BJ (cell line): ENCODE measurements at regions not wholly inside any gene's neighbourhood (a gene's known extent, or its start where the extent isn't known, plus 50 kb on each side); places are given as distances from the start of the nearest gene placed in this dataset.

ENCODE experiments used
- CTCF ChIA-PET: fragments of 350-600 bp; formaldehyde crosslinking; extraction: SDS; loops from one replicate; lab custom pipeline; 2021; ENCODE audit warnings: antibody characterized with exemption, inconsistent platforms; lab: Yijun Ruan, JAX
- POLR2A ChIA-PET: fragments of 300-600 bp; sonication (Branson Sonifier 250); formaldehyde crosslinking; extraction: SDS; loops from one replicate; lab custom pipeline; 2021; ENCODE audit warnings: antibody characterized with exemption; lab: Charles Lee
- DNase-seq: peaks from one replicate; pipeline ENCODE4 v3.0.0-alpha.2; 2011; ENCODE audit warnings: low read depth
- H3K27me3 ChIP-seq: 2 replicates; pipeline ENCODE4 v1.6.0; 2011; ENCODE audit warnings: low read length; ENCODE audit not compliant: control insufficient read depth, insufficient read depth
- H3K36me3 ChIP-seq: 2 replicates; pipeline ENCODE4 v1.5.1; 2011; ENCODE audit warnings: low read length; ENCODE audit not compliant: control insufficient read depth, insufficient read depth
- H3K4me3 ChIP-seq: 2 replicates; pipeline ENCODE4 v1.5.1; 2011; ENCODE audit warnings: low read depth, mild to moderate bottlenecking, control low read depth, low read length
- CTCF ChIP-seq: IDR thresholded peaks from 2 replicates; pipeline ENCODE4 v1.5.1; 2011; ENCODE audit warnings: low read depth, mild to moderate bottlenecking, control low read depth, inconsistent platforms, low read length, moderate library complexity; ENCODE audit not compliant: insufficient read depth

- TF ChIP-seq CTCF = no peak
- H3K36me3 ChIP-seq = no peaks in the 10 kb centered on the region
- DNase-seq = no peak
- H3K4me3 ChIP-seq = no peak overlapping the region
- no peaks in the 10 kb centered on the region for H3K27me3 ChIP-seq
- CTCF ChIA-PET = no interaction called here
- POLR2A ChIA-PET = no interaction called here
These were observed 319.4 kb upstream of the POU1F1 start for GRCh38 chr3:87595798-87596197.

- no peak for TF ChIP-seq CTCF
- no peak for DNase-seq
- no peak overlapping the region for H3K4me3 ChIP-seq
- CTCF ChIA-PET = interaction anchor here (0.6 kb wide), 1 partner anchor 933 kb away, joined by 5 read pairs; no protein-coding TSS in a partner anchor
- H3K36me3 ChIP-seq = no peaks in the 10 kb centered on the region
- POLR2A ChIA-PET = no interaction called here
- no peaks in the 10 kb centered on the region for H3K27me3 ChIP-seq
These were observed 304.9 kb upstream of the POU1F1 start for GRCh38 chr3:87581240-87581639.

- ChIA-PET CTCF (no interaction called here), POLR2A (no interaction called here)
- TF ChIP-seq CTCF = no peak
- H3K36me3 ChIP-seq = no peaks in the 10 kb centered on the region
- no peak for DNase-seq
- H3K27me3 ChIP-seq = no peaks in the 10 kb centered on the region
- no peak overlapping the region for H3K4me3 ChIP-seq
These were observed 300.4 kb upstream of the POU1F1 start for GRCh38 chr3:87576752-87577151.

- DNase-seq = no peak
- no peak for TF ChIP-seq CTCF
- ChIA-PET POLR2A (no interaction called here), CTCF (no interaction called here)
- no peaks in the 10 kb centered on the region for H3K36me3 ChIP-seq
- no peak overlapping the region for H3K4me3 ChIP-seq
- H3K27me3 ChIP-seq = no peaks in the 10 kb centered on the region
These were observed 299.2 kb upstream of the POU1F1 start for GRCh38 chr3:87575550-87575949.

- DNase-seq = no peak
- POLR2A ChIA-PET = no interaction called here
- no peak for TF ChIP-seq CTCF
- no peaks in the 10 kb centered on the region for H3K36me3 ChIP-seq
- CTCF ChIA-PET = no interaction called here
- no peak overlapping the region for H3K4me3 ChIP-seq
- H3K27me3 ChIP-seq = no peaks in the 10 kb centered on the region
These were observed 291.9 kb upstream of the POU1F1 start for GRCh38 chr3:87568331-87568730.
